ENCODE measurements at regions not wholly inside any gene's neighbourhood (a gene's known extent, or its start where the extent isn't known, plus 50 kb on each side); places are given as distances from the start of the nearest gene placed in this dataset.
"Not testable (repeated sequence)": the region's sequence is repeated elsewhere in the genome, so short reads cannot be mapped to it uniquely, and the experiment has no call there.

DNA sequence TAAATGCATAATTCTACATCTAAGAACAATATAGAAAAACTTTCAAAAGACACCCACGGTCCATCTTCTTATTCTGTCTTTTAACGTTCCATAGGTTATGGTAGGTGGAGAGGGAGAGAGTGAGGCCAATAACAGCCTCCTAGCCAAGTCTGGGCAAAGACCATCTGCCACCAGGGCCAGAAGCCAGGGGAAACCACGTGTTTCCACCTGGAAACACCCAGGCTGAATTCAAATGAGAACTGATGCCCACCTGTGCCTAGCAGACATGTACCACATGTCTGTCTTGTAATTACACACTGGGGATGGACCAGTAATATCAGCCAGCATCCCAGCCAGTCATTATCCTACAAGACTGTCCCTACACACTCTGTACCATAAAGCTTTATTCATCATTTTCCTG, 1573.1 kb downstream of the EFNB2 start:
- DNase-seq (ENCODE audit: low read depth), result no peak

DNA sequence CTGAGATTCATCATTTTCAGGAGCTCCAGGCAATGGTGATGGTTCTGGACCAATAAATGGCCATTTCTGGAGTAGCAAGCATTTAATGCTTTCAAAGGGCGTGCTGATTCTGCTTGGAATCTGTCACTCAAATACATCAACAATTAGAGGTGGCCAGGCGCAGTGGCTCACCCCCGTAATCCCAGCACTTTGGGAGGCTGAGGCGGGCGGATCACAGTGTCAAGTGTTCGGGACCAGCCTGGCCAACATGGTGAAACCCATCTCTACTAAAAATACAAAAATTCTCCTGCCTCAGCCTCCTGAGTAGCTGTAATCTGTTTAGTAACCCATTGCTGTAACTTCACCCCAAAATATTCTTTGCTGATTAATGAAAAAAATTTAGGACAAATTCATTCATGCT, 1574.2 kb downstream of the EFNB2 start:
- no peak for DNase-seq (ENCODE audit: low read depth)

DNA sequence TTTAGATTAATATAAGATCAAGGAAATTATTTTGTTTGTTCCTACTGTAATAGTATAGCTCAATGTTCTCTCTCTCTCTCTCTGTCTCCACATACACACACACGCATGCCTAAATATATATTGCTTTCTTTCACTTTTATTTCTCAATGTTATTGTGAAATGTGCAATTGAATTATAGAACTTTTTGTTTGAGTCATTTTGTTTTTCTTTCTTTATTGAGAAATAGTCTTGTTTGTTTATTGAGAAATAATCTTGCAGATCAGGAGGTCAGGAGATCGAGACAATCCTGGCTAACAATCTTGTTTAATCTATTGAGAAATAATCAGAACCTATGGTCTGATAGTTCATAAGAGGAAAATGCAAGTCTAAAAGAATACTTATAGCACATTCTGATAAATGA, 1581.3 kb downstream of the EFNB2 start:
- no peak for DNase-seq (ENCODE audit: low read depth)

DNA sequence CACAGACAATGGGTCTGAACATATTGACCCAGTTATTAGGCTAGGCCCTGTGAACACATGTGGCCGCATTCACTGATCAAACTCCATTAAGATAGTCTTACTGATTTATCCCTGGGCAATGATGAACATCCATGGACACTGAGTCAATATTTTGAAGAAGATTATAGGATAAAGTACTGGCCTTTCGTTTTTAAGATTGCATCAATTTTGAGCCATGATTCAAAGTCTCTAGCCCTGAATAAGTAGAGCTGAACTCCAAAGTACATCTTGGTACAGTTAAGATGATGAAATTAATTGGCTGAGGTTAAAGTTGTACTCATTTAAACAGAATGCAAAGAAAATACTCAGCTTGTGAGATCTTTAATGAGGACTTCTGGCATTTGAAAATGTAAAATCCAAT, 1581.9 kb downstream of the EFNB2 start:
- DNase-seq (ENCODE audit: low read depth), result no peak

DNA sequence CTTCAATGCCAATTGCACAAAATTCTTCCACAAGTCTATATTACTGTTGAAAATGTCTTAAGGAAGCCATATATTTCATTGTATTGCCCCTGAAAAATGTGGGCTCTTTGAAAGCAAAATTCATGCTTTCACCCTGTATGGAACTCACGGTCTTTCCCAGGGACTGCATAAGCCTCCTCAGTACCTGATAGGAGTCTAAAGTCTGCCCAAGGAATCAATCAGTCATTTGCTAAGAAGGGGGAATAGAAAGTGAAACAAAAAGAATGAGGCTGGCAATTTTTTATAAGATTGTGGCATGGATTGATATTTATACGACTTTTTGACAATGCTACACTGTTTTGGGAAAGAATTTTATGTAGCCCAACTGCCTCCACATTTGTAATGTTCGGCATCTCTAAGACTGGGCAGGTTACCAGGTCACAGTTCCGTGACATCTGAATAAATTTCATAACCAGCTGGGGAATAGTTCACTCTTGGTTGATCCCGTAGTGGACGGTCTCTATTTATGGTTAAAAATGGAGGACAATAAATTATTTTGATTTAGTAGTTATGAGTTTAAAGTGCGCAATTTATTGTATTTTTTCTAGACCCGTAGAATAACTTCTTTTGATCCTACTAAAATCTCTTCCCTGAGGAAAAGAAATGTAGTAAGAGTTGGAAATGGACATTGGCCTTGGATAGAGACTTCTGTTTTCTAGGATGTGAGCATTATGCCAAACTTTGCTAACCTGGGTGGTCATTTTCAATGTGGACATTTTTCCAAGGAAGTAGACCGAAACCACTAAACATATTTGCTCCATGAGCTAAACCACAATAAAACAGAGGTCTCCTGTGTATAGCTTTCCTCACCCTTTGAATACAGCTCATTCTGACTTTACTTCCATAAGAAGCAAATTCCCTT, 1585.4 kb downstream of the EFNB2 start:
- DNase-seq (ENCODE audit: low read depth), result no peak

DNA sequence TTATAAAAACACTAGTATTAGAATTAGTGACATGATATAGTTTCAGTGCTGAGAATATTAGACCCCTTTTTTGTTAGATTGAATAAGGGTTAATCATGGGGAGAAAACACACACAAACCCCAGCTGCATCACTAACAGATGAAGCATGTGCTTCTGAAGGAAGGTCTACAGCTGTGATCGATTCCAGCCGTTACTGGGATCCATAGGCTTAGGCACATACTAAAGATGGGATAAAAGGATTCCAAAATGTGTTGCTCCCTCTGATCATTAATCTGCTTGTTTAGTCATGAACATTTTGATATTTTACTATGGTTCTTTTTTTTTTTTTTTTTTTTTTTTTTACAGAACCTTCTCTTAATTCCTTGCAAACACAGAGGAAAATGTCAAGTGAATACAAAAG, 1591.3 kb downstream of the EFNB2 start:
- DNase-seq (ENCODE audit: low read depth), result no peak

DNA sequence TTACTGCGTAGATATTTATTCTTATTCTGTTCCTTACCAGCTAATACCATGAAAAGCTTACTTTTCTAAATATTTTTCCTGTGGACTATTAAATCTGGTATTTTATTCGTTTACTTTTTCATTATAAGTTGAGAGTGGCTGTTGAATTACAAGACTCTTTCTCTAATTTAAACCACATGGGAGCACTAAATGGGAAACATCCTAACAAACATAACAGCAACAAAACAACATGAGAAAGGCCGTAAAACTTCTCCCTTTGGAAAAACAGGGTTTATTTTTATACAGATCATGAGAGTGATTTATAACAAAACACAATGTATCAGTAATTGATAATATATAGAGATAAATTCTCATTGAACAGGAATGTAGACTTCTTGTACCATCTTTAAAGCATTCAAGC, 1592.1 kb downstream of the EFNB2 start:
- no peak for DNase-seq (ENCODE audit: low read depth)

DNA sequence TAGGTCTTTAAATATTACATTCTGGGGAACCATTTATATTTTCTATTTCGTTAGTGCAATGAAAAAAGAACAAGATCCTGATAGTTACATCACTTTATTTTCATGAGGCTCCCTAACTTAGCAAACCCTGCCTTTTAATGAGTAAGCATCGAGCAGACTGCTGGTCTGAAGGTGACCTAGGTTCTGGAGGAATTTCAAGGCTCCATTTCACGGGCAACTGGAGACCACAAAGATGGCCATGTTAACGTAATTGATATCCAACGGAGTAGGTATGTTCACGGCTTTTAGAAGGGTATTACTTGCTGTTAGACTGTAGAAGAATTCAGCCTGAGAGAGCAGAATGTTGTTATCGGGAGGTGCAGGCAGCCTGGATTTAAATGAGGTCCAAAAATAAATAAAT, 1597.6 kb downstream of the EFNB2 start:
- no peak for DNase-seq (ENCODE audit: low read depth)

DNA sequence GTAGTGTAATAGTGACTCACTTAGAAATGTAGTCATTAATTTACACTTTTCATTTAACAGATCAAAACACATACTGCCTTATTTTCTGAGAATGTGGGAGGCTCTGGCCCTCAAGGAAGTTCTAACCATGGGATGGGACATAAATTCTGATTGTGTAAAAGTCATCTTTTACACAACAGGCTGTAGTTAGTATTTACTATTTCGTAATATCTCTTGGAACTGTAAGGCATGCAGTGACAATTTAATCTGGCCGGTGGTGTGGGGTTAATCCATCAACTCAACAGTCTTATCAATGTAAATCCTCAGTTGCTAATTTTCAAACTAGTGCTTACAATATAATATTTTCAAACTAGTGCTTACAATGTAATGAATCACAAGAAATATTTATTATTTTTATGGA, 1599.2 kb downstream of the EFNB2 start:
- DNase-seq (ENCODE audit: low read depth), result no peak

DNA sequence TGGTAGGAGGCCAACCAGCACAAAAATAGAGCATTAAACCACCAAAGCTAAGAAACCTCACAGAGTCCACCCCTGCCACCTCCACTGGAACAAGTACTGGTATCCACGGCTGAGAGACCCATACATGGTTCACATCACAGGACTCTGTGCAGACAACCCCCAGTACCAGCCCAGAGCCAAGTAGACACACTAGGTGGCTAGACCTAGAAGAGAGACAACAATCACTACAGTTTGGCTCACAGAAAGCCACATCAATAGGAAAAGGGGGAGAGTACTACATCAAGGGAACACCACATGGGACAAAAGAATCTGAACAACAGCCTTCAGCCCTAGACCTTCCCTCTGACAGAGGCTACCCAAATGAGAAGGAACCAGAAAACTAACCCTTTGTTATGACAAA, 1614.9 kb downstream of the EFNB2 start:
- DNase-seq (ENCODE audit: low read depth), result not testable (repeated sequence)

DNA sequence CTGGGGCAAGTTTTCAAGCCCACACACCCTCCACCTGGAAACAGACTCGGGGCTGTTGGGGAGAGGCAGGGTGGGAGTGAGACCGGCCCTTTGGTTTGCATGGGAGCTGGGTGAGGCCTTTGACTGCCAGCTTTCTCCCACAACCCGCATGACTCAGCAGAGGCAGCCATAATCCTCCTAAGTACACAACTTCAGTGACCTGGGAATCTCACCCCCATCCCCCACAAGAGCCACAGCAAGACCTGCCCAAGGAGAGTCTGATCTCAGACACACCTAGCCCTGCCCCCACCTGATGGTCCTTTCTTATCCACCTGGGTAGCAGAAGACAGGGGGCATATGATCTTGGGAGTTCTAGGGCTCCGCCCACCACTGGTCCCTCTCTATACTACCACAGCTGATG, 1615.4 kb downstream of the EFNB2 start:
- DNase-seq (ENCODE audit: low read depth), result no peak

DNA sequence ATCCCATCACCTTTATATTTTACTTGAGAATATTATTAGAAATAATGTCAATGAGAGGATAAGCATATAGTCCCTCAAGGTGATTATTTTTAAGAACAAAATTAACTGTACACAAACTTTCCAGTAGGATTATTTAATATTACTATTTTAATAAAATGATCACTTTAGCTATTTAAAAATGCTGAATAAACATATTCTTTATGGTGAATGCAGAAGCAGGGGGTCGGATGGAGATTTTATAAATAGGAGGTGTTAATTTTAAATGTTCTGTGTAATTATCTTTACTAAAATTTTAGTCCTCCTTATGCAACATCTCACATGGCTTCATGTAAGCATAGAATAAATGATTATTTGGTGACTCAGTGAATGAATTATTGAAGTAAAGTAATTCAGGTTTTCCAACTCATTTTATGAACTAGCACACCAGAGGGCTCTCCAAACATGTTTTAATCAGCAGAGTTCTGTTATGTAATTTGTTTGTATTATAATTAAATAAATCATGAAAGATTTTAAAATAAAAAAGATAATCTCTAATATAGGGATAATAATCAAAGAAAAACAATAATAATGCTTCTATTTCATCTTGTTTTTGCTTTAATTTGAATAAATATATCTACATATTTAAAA, 1635.2 kb downstream of the EFNB2 start:
- DNase-seq (ENCODE audit: low read depth), result no peak

DNA sequence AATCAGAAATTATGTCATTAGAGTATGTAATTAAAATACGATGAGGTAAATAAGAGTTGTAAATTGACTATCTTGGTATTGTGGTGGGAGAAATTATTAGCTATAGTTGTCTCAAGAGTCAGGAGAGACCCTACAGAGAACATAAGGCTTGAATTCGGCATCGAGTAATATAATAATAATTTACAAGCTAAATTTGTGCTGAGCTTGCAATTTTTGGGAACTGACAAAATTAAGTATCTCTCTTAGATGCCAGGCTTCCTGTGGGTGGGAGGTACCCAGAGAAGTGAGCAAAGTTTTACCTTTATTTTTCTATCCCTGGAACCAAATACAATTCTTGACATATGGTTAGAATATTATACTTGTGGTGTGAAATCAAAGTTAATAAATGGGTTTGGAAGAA, 1637.0 kb downstream of the EFNB2 start:
- DNase-seq (ENCODE audit: low read depth), result no peak

DNA sequence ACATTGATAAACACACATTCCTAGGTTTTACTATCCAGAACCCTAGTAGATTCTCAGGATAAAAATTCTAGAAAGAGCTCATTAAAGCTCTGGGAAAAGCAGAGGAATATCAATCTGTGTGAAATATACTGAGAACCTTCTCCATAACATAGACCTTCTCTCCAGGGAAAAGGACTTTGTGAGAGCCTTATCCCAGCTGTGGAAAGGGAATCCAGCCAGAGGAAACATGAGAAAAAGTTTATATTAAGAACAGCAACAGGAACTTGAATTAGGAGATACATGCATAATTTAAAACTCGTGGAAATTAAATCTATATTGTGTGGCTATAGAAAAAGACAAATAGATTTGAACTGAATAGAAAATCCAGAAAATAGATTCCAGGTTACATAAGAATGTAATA, 1639.9 kb downstream of the EFNB2 start:
- DNase-seq (ENCODE audit: low read depth), result no peak

DNA sequence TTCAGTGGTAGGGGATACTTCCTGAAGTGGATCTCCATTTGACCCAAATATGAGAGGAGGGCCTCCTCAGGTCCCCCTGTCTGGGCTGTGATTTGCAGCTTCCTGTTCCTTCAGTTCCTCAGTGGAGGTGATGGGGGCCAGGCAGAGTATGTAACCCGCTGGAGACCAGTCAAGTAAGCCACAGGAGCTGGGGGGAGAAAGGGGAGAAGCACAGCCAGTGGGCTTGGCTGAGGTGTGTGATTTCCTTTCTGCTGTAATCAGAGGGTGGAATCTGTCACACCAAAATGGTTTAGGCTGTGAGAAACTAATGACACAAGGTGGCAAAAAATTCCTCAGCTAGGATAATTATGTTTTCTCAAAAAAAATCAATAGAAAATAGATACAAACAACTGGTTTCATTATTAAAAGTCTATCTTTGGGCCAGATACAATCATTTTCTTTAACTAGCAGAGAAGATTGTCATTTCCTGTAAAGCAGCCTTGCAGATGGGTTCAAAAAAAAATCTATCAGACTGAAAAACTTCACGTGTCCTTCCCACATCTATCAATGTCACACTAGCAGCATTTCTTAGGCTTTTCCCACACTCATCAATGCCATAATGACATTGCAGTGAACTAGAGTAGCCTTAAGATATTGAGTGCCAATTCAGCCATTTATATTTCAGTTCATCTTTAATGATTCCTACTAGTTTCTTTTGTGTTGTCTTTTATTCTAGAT, 1660.3 kb downstream of the EFNB2 start:
- DNase-seq (ENCODE audit: low read depth), result no peak

DNA sequence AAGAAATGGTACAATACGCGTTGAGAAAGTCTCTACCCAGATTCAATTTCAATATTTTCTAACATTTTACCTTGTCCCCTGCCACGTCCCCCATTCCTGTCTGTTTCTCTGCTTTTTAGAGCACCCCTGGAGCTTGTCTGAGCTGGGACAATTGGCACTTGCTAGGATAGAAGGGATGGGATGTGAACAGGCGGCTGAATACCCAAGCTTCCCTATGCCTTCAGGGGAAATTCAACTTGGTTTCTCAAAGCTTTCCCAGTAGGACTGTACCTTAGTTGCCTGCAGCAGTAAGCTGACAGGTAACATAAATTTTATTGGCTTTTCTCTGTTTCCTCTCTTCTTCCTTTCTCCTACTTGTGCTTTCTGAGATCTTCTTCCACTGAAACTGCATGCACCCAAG, 1663.3 kb downstream of the EFNB2 start:
- DNase-seq (ENCODE audit: low read depth), result no peak

DNA sequence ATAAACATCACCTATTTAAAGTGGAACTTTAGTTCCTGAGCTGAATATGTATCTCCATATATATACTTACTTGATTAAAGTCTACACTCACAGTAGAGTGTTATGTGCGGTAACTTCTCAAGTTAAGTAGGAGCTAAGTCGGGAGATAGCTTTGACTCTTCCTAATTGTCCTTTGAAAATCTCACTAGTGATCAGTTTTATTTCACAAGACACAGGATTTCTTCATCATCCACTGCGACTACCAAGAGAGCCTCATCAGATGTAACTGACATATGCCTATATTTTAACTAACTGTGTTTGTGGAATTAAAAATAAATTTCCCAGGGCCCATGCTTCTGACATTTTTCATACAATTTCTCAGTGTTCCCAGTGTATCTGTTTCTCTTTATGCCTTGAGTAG, 1664.0 kb downstream of the EFNB2 start:
- DNase-seq (ENCODE audit: low read depth), result no peak

DNA sequence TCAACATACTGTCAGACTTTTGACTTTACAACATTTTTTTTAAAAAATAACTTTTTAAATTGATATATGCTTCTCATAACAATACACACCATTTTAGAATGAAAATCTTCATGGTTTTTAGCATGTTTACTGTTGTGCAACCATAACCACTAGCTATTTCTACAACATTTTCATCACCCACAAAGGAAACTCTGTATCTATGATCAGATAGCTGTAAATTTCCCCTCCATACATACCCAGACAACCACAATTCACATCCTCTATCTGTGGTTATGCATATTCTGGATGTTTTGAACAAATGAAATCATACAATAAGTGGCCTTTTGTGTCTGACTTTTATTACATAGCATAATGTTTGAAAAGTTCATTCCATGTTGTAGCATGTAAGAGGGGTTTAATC, 1666.0 kb downstream of the EFNB2 start:
- DNase-seq (ENCODE audit: low read depth), result no peak

DNA sequence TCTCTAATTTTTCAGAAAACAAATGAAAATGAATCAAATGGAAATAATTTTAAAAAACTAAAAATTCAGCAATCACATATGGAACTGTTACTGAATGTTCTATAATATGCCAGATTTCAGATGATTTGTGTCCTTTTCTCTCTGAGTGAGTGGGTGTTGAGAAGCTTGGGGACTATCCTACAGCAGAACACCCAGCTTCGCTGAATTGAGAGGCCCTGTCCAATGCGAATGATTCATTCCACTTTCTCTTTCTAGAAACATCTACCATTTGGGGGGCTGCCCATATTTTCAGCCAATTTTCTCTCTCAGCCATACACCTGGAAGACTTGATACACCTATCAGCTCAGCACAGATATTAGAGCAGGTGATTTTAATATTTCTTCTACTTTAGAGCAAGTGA, 1666.7 kb downstream of the EFNB2 start:
- DNase-seq (ENCODE audit: low read depth), result no peak

DNA sequence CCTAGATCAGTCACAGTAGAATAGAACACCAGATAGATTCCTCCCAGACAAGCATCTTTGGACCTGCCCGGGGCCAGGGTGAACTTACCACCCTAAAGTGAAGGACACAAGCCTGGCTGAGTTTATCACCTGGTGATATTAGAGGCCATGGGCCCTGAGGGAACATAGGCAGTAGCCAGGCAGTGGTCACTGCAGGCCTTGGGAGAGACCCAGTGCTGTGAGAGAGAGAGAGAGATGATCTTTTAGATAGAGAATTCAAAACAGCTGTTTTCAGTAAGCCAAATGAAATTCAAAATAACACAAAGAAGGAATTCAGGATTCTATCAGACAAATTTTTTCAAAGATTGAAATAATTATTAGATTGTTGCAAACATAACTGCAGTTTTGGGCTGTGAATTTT, 1679.9 kb downstream of the EFNB2 start:
- no peak for DNase-seq (ENCODE audit: low read depth)

DNA sequence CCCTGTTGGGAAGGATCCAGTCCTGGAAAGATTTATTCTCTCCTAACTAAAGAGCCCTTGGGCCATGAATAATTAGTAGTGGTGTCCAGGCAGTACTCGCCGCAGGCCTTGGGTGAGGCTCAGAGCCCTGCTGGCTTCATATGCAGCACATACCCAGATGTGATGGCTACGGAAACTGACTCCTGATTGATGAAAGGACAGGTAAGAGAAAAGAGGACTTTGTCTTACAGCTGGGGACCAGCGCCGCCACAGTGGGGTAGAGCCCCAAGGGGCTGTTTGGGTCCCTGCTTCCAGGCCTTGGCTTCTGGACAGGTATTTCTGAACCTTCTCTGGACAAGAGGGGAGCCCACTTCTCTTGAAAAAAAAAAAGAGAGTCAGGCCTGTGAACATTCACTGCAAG, 1680.8 kb downstream of the EFNB2 start:
- no peak for DNase-seq (ENCODE audit: low read depth)

DNA sequence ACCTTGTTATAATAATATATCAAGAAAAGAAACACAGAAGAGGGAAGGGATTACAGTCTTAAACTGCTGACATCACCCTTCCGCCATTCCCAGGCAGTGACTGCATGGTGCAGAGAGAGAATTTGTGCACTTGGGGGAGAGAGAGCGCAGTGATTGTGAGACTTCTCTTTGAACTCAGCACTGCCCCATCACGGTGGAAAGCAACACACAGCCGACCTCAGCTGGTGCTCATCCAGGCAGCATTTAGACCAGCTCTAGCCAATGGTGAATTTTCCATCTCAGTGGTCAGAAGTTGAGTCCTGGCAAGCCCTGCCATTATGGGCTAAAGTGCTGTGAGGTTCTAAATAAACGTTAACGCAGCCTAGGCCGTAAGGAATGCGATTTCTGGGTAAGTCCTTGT, 1681.5 kb downstream of the EFNB2 start:
- no peak for DNase-seq (ENCODE audit: low read depth)

DNA sequence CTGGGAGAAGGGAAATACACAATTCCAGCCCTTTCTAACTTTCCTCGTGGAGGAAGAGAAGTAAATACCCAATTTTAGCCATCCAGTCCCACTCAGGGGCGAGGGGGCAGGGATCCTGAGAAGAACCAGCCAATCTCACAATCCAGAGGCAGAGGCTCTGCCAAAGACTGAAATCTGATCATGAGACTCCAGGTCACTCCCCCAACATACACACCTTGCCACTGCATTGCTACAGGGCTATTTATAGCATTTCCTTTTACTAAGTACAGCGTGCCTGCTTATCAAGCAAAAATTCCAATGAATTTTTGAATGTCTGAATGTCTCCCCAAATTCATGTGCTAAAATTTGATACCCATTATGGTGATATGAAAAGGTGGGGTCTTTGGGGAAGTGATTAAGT, 1687.5 kb downstream of the EFNB2 start:
- DNase-seq (ENCODE audit: low read depth), result no peak

All from activated T-helper 1 cell treated with Interleukin-2 at 50 U/mL for 16 hours (primary cell).